Kidney (tissue), 13 donors: ENCODE measurements at regions not wholly inside any gene's neighbourhood (a gene's known extent, or its start where the extent isn't known, plus 50 kb on each side); places are given as distances from the start of the nearest gene placed in this dataset.

ENCODE experiments used
- DNase-seq, 5 donors: peaks; one replicate each; pipeline ENCODE4 v3.0.0-alpha.2; 2013 to 2020
- FAIRE-seq: peaks from 2 replicates; lab custom pipeline; 2012; peaks lifted over from hg19 to GRCh38; lab: Jason Lieb, UNC
- H3K27ac ChIP-seq, 2 donors: one replicate each; pipeline ENCODE4 v1.7.0; 2013; ENCODE audit warnings: low read depth in 2 of 2, low read length in 2 of 2, inconsistent platforms in 1 of 2
- H3K27me3 ChIP-seq: one replicate; pipeline ENCODE4 v1.7.1; 2013; ENCODE audit warnings: low read length, inconsistent platforms; ENCODE audit not compliant: control insufficient read depth, insufficient read depth
- H3K36me3 ChIP-seq, 3 donors: one replicate each; pipeline versions ENCODE4 v1.7.0 to v1.7.1; 2013; ENCODE audit warnings: low read length in 3 of 3, control low read depth in 1 of 3, inconsistent platforms in 1 of 3; ENCODE audit not compliant: insufficient read depth in 3 of 3, control insufficient read depth in 2 of 3
- H3K4me1 ChIP-seq, 3 donors: one replicate each; pipeline versions ENCODE4 v1.7.0 to v1.7.1; 2013; ENCODE audit warnings: low read length in 3 of 3, inconsistent platforms in 1 of 3, low read depth in 1 of 3; ENCODE audit not compliant: control insufficient read depth in 2 of 3, insufficient read depth in 2 of 3
- H3K4me3 ChIP-seq, 3 donors: one replicate each; pipeline versions ENCODE4 v1.7.0 to v1.8.1; 2013; ENCODE audit warnings: low read length in 3 of 3, control low read depth in 1 of 3, inconsistent platforms in 1 of 3
- H3K9ac ChIP-seq, 3 donors: one replicate each; pipeline versions ENCODE4 v1.7.0 to v1.7.1; 2013; ENCODE audit warnings: low read length in 3 of 3, control low read depth in 1 of 3, inconsistent platforms in 1 of 3
- H3K9me3 ChIP-seq, 3 donors: one replicate each; pipeline versions ENCODE4 v1.7.0 to v1.7.1; 2013; ENCODE audit warnings: low read length in 3 of 3, control low read depth in 1 of 3, inconsistent platforms in 1 of 3; ENCODE audit not compliant: control insufficient read depth in 2 of 3, insufficient read depth in 1 of 3
- CTCF ChIP-seq: IDR thresholded peaks from 3 replicates; pipeline ENCODE4 v1.5.1; 2012; ENCODE audit warnings: mild to moderate bottlenecking, moderate library complexity, borderline replicate concordance; ENCODE audit not compliant: insufficient read depth; ENCODE audit errors: extremely low read depth
- intact Hi-C: fragments of 100-400 bp; cut with DNase I; formaldehyde crosslinking; loops from one replicate; pipeline ENCODE4 v1.11.1; 2022
- donor health status: control.
- donor health status: control.
- donor health status: control.
- donor health status: control.
- donor health status: control.
- donor health status: DM: yes; HTN: yes; CAD: no.
- donor health status: Normal renal cell carcinoma (clear cell type).

- Histone ChIP-seq H3K4me3 (no peak overlapping the region), H3K27me3 (no peaks in the 10 kb centered on the region), H3K36me3 (no peaks in the 10 kb centered on the region), H3K9ac (no peak overlapping the region), H3K27ac (no peak overlapping the region), H3K9me3 (no peaks in the 10 kb centered on the region), H3K4me1 (no peaks in the 10 kb centered on the region)
- intact Hi-C loops: no loop called here
- FAIRE-seq (no peak), DNase-seq (no peak)
- TF ChIP-seq CTCF: no peak
Observed at GRCh38 chr9:30723656-30724055, 1660.8 kb upstream of the ACO1 start.

GRCh38 chr9:30732060-30732459 is 1652.4 kb upstream of the ACO1 start:
- TF ChIP-seq CTCF: no peak
- no peak overlapping the region for H3K4me3 ChIP-seq
- no peak overlapping the region for H3K9ac ChIP-seq
- no peaks in the 10 kb centered on the region for H3K36me3 ChIP-seq
- H3K27ac ChIP-seq: no peak overlapping the region
- H3K27me3 ChIP-seq: no peaks in the 10 kb centered on the region
- H3K4me1 ChIP-seq: no peaks in the 10 kb centered on the region
- FAIRE-seq: no peak
- no peaks in the 10 kb centered on the region for H3K9me3 ChIP-seq
- peak in 1 of 5 donors; percentile 24 for DNase-seq
- intact Hi-C loops: no loop called here

GRCh38 chr9:30744871-30745270 is 1639.6 kb upstream of the ACO1 start:
- DNase-seq (no peak), FAIRE-seq (no peak)
- H3K27me3 ChIP-seq: no peaks in the 10 kb centered on the region
- H3K9me3 ChIP-seq: no peaks in the 10 kb centered on the region
- TF ChIP-seq CTCF: no peak
- H3K27ac ChIP-seq: no peak overlapping the region
- intact Hi-C loops: no loop called here
- no peaks in the 10 kb centered on the region for H3K4me1 ChIP-seq
- H3K36me3 ChIP-seq: no peaks in the 10 kb centered on the region
- no peak overlapping the region for H3K9ac ChIP-seq
- no peak overlapping the region for H3K4me3 ChIP-seq

- DNase-seq (no peak), FAIRE-seq (peak; percentile 89)
- no peak for TF ChIP-seq CTCF
- intact Hi-C loops: no loop called here
- H3K9ac ChIP-seq: no peak overlapping the region
- H3K27me3 ChIP-seq: no peaks in the 10 kb centered on the region
- H3K36me3 ChIP-seq: no peaks in the 10 kb centered on the region
- H3K27ac ChIP-seq: no peak overlapping the region
- no peaks in the 10 kb centered on the region for H3K9me3 ChIP-seq
- no peak overlapping the region for H3K4me3 ChIP-seq
- no peaks in the 10 kb centered on the region for H3K4me1 ChIP-seq
Observed at GRCh38 chr9:30746589-30746988, 1637.9 kb upstream of the ACO1 start.
